Activated CD4-positive, alpha-beta T cell treated with anti-CD3 and anti-CD28 coated beads, Interleukin-2, amount 10 ng/mL, durations not matched to agents 24 days and 14 days (primary cell): ENCODE measurements at regions not wholly inside any gene's neighbourhood (a gene's known extent, or its start where the extent isn't known, plus 50 kb on each side); places are given as distances from the start of the nearest gene placed in this dataset.
"Not testable (repeated sequence)": the region's sequence is repeated elsewhere in the genome, so short reads cannot be mapped to it uniquely, and the experiment has no call there.

ENCODE experiments used
- DNase-seq: peaks from one replicate; pipeline ENCODE4 v3.0.0; 2022
- H3K27ac Mint-ChIP-seq: one replicate; pipeline ENCODE4 v1.8.0; 2022; ENCODE audit warnings: mild to moderate bottlenecking, mixed read lengths
- H3K27me3 Mint-ChIP-seq: one replicate; pipeline ENCODE4 v1.8.0; 2022; ENCODE audit warnings: mixed read lengths
- H3K36me3 Mint-ChIP-seq: one replicate; pipeline ENCODE4 v1.8.0; 2022; ENCODE audit warnings: low read depth, mild to moderate bottlenecking, mixed read lengths
- H3K4me1 Mint-ChIP-seq: one replicate; pipeline ENCODE4 v1.8.0; 2021; ENCODE audit warnings: mixed read lengths
- H3K4me3 Mint-ChIP-seq: one replicate; pipeline ENCODE4 v1.8.0; 2022; ENCODE audit warnings: mild to moderate bottlenecking, moderate library complexity, mixed read lengths
- H3K9me3 Mint-ChIP-seq: one replicate; pipeline ENCODE4 v1.8.0; 2021; ENCODE audit warnings: mixed read lengths
- intact Hi-C: fragments of 100-400 bp; cut with micrococcal nuclease; formaldehyde crosslinking; loops from one replicate; pipeline ENCODE4 v1.15.1; 2023

GRCh38 chr4:132123870-132124623 lies 1025.0 kb upstream of the PCDH10 start:
- H3K4me1 Mint-ChIP-seq, result peaks cover 3% of the 10 kb centered on the region
- DNase-seq, result no peak
- H3K27ac Mint-ChIP-seq, result peak overlapping the region; percentile 73
- no peaks in the 10 kb centered on the region for H3K36me3 Mint-ChIP-seq
- H3K27me3 Mint-ChIP-seq, result no peaks in the 10 kb centered on the region
- peak overlapping the region; percentile 71 for H3K4me3 Mint-ChIP-seq
- intact Hi-C loops, result no loop called here
- H3K9me3 Mint-ChIP-seq, result no peaks in the 10 kb centered on the region

DNA sequence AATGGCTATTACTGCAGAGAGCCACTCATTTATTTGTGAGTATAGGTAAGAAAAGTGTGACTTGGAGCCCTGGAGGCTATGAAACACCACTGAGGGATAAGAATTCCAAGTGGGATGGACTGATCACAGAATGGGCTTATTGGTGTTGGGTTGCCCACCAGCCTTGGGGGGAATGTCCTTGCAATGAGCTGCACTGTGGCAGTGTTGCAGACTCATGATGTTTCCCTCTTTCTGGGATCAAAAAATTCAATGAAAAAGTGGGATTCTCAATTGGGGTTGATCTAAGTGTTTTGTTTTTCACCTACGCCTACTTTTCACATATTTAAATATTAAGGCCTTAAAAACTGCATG lies 1024.5 kb upstream of the PCDH10 start:
- DNase-seq, result no peak
- peaks cover 3% of the 10 kb centered on the region for H3K4me1 Mint-ChIP-seq
- H3K9me3 Mint-ChIP-seq, result no peaks in the 10 kb centered on the region
- intact Hi-C loops, result no loop called here
- no peaks in the 10 kb centered on the region for H3K27me3 Mint-ChIP-seq
- H3K27ac Mint-ChIP-seq, result no peak overlapping the region
- no peak overlapping the region for H3K4me3 Mint-ChIP-seq
- no peaks in the 10 kb centered on the region for H3K36me3 Mint-ChIP-seq

DNA sequence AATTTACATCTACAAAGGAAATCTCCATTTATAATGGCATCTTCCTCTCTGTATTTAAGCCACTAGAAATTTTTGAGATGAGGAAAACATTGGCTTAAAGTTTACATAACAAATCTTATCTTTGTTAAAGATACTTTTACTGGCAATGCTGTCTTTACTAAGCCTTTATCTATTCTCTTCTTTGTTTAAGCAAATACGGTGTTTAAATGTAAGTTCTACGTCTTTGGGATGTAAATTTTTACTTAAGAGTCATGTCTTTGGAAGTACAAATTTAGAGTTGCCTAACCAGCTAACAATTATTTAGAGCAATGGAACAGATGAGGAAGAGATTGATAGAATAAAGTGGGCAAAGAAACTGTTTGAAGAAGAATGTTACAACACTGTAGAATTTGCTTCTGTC lies 1024.0 kb upstream of the PCDH10 start:
- intact Hi-C loops, result no loop called here
- peaks cover 3% of the 10 kb centered on the region for H3K4me1 Mint-ChIP-seq
- H3K9me3 Mint-ChIP-seq, result no peaks in the 10 kb centered on the region
- no peak for DNase-seq
- H3K36me3 Mint-ChIP-seq, result no peaks in the 10 kb centered on the region
- no peaks in the 10 kb centered on the region for H3K27me3 Mint-ChIP-seq
- no peak overlapping the region for H3K4me3 Mint-ChIP-seq
- H3K27ac Mint-ChIP-seq, result no peak overlapping the region

DNA sequence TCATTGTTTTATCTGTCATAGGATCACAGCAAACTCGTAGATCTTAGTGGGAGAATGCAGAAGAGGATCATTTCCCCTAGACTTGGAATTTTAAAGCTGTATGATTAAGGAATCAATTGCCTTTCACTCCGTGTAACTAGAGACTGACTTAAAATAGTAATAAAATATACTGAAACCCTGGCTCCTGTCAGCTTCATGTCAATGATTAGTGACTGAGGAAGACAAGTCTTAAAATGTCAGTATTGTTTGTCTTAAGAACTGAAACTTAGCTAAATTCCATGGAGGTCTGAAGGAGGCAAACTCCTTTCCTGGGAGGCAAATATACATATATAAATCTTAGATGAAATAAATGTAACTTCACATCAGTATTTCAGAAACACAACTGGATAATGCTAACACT lies 1016.7 kb upstream of the PCDH10 start:
- no peak overlapping the region for H3K4me3 Mint-ChIP-seq
- H3K27ac Mint-ChIP-seq, result no peak overlapping the region
- no peaks in the 10 kb centered on the region for H3K4me1 Mint-ChIP-seq
- no peaks in the 10 kb centered on the region for H3K36me3 Mint-ChIP-seq
- no peaks in the 10 kb centered on the region for H3K27me3 Mint-ChIP-seq
- H3K9me3 Mint-ChIP-seq, result no peaks in the 10 kb centered on the region
- intact Hi-C loops, result no loop called here
- no peak for DNase-seq

DNA sequence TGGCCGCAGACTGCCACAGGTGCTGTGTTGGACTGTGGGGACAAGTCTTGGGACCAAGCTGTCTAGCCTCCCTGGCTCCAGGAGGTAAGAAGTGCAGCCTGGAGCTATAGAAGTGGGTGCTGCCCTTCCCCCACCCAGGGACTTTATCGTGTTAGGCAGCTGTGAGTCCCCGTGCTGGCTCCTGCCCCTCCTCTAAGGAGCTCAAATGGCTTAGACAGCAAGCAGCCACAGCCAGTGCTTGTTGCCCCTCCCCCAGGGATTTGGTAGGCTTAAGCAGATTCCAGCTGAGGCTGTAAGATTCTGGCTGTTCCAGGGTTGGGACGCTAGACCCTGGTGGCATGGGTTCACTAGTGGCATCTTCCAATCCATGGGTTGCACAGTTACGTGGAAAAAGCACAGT lies 979.4 kb upstream of the PCDH10 start:
- no peak overlapping the region for H3K4me3 Mint-ChIP-seq
- DNase-seq, result no peak
- no peaks in the 10 kb centered on the region for H3K27me3 Mint-ChIP-seq
- no peaks in the 10 kb centered on the region for H3K4me1 Mint-ChIP-seq
- H3K27ac Mint-ChIP-seq, result no peak overlapping the region
- H3K9me3 Mint-ChIP-seq, result no peaks in the 10 kb centered on the region
- intact Hi-C loops, result no loop called here
- H3K36me3 Mint-ChIP-seq, result no peaks in the 10 kb centered on the region

DNA sequence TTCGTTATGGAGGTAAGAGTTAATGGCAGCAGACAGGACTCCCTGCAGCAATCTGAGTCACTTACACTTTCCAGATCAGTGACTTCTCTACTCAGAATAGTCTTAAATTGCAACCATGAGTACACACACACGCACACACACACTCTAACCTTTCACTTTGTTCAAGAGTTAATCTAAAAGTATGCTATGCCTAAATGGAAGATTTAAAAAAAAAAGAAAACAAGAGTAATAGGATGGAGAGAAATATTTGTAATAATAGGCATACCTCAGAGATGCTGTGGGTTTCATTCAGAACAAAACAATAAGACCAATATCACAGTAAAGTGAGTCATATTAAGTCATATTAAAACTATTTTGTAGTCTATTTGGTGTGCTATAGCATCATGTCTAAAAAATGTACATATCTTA lies 969.1 kb upstream of the PCDH10 start:
- Mint-ChIP-seq H3K4me1 (no peaks in the 10 kb centered on the region), H3K9me3 (no peaks in the 10 kb centered on the region), H3K36me3 (no peaks in the 10 kb centered on the region), H3K27ac (no peak overlapping the region), H3K4me3 (no peak overlapping the region), H3K27me3 (no peaks in the 10 kb centered on the region)
- no peak for DNase-seq
- intact Hi-C loops, result no loop called here

- no peaks in the 10 kb centered on the region for H3K27me3 Mint-ChIP-seq
- H3K9me3 Mint-ChIP-seq, result no peaks in the 10 kb centered on the region
- H3K4me1 Mint-ChIP-seq, result no peaks in the 10 kb centered on the region
Measured at GRCh38 chr4:132195176-132195575, 953.9 kb upstream of the PCDH10 start.

DNA sequence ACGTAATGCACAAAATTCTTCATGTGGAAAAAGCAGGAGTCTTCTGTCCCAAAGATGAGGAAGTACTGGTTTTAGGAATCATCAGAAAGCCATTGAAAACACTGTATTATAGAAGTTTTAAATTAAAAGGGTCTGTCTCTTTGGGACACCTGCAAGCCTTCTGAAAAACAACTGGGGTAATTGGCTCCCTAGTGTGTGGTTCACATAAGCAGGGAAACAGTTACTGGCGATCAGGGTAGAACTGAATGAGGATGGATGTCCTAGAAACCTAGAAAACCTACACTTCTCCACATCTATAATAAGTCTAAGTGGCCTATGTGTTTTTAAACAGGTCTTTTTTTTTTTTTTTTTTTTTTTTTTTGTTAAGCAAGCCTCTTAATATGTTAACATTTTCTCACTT lies 945.5 kb upstream of the PCDH10 start:
- no peak for DNase-seq
- Mint-ChIP-seq H3K4me1 (no peaks in the 10 kb centered on the region), H3K27me3 (no peaks in the 10 kb centered on the region), H3K4me3 (no peak overlapping the region), H3K27ac (no peak overlapping the region), H3K9me3 (no peaks in the 10 kb centered on the region), H3K36me3 (no peaks in the 10 kb centered on the region)
- intact Hi-C loops, result no loop called here

More at GRCh38 chr4:132195176-132195575, 953.9 kb upstream of the PCDH10 start:
- no peak overlapping the region for H3K4me3 Mint-ChIP-seq
- no peaks in the 10 kb centered on the region for H3K36me3 Mint-ChIP-seq
- intact Hi-C loops, result no loop called here
- no peak overlapping the region for H3K27ac Mint-ChIP-seq
- no peak for DNase-seq

DNA sequence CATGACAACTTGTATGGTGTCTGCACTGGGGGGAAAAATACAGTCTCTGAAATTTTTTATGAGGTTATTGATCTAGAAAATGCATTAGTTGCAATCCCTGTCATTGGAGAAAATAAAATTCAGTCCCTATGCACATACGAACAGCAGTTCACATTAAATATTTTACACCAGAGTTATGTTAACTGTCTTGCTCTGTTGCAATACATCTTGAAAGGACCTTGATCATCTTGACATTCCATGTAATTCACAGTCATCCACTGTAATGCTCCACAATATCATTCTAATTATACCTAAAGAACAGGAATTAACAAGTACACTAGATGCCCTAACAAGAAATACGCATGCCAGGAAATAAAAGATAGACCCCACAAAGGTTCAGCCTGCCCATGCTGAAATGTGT lies 934.6 kb upstream of the PCDH10 start:
- H3K36me3 Mint-ChIP-seq, result no peaks in the 10 kb centered on the region
- H3K4me1 Mint-ChIP-seq, result no peaks in the 10 kb centered on the region
- H3K9me3 Mint-ChIP-seq, result no peaks in the 10 kb centered on the region
- no peaks in the 10 kb centered on the region for H3K27me3 Mint-ChIP-seq
- intact Hi-C loops, result no loop called here
- H3K4me3 Mint-ChIP-seq, result no peak overlapping the region
- no peak for DNase-seq
- no peak overlapping the region for H3K27ac Mint-ChIP-seq

- no peak for DNase-seq
- H3K4me1 Mint-ChIP-seq, result no peaks in the 10 kb centered on the region
- H3K27ac Mint-ChIP-seq, result no peak overlapping the region
- no peaks in the 10 kb centered on the region for H3K36me3 Mint-ChIP-seq
- intact Hi-C loops, result no loop called here
- no peaks in the 10 kb centered on the region for H3K9me3 Mint-ChIP-seq
- no peak overlapping the region for H3K4me3 Mint-ChIP-seq
- no peaks in the 10 kb centered on the region for H3K27me3 Mint-ChIP-seq
Measured at GRCh38 chr4:132218406-132218805, 930.7 kb upstream of the PCDH10 start.

- no peak overlapping the region for H3K27ac Mint-ChIP-seq
- intact Hi-C loops, result no loop called here
Measured at GRCh38 chr4:132227151-132227856, 921.8 kb upstream of the PCDH10 start.

GRCh38 chr4:132227857-132228165 lies 921.3 kb upstream of the PCDH10 start:
- H3K27ac Mint-ChIP-seq, H3K9me3 Mint-ChIP-seq, H3K36me3 Mint-ChIP-seq, H3K4me3 Mint-ChIP-seq, intact Hi-C loops, H3K27me3 Mint-ChIP-seq, H3K4me1 Mint-ChIP-seq: not testable (repeated sequence)
- DNase-seq, result peak; percentile 65

More at GRCh38 chr4:132227151-132227856, 921.8 kb upstream of the PCDH10 start:
- no peaks in the 10 kb centered on the region for H3K36me3 Mint-ChIP-seq
- H3K27me3 Mint-ChIP-seq, result no peaks in the 10 kb centered on the region
- DNase-seq, result no peak
- no peak overlapping the region for H3K4me3 Mint-ChIP-seq
- H3K9me3 Mint-ChIP-seq, result no peaks in the 10 kb centered on the region
- no peaks in the 10 kb centered on the region for H3K4me1 Mint-ChIP-seq

GRCh38 chr4:132228676-132229075 lies 920.4 kb upstream of the PCDH10 start:
- Mint-ChIP-seq H3K27ac (no peak overlapping the region), H3K4me1 (no peaks in the 10 kb centered on the region), H3K36me3 (no peaks in the 10 kb centered on the region), H3K4me3 (no peak overlapping the region), H3K27me3 (no peaks in the 10 kb centered on the region), H3K9me3 (no peaks in the 10 kb centered on the region)
- no peak for DNase-seq
- intact Hi-C loops, result no loop called here

- Mint-ChIP-seq H3K9me3 (no peaks in the 10 kb centered on the region), H3K4me3 (no peak overlapping the region), H3K4me1 (no peaks in the 10 kb centered on the region), H3K36me3 (no peaks in the 10 kb centered on the region), H3K27ac (no peak overlapping the region), H3K27me3 (no peaks in the 10 kb centered on the region)
- DNase-seq, result no peak
- intact Hi-C loops, result no loop called here
Measured at GRCh38 chr4:132230025-132230424, 919.1 kb upstream of the PCDH10 start.

GRCh38 chr4:132238697-132239096 lies 910.4 kb upstream of the PCDH10 start:
- Mint-ChIP-seq H3K27me3 (no peaks in the 10 kb centered on the region), H3K4me3 (no peak overlapping the region), H3K36me3 (no peaks in the 10 kb centered on the region), H3K27ac (no peak overlapping the region), H3K9me3 (no peaks in the 10 kb centered on the region), H3K4me1 (no peaks in the 10 kb centered on the region)
- intact Hi-C loops, result no loop called here
- DNase-seq, result no peak
